ENCODE measurements at regions not wholly inside any gene's neighbourhood (a gene's known extent, or its start where the extent isn't known, plus 50 kb on each side); places are given as distances from the start of the nearest gene placed in this dataset.

- ChIA-PET POLR2A (no interaction called here), CTCF (no interaction called here)
- Histone ChIP-seq H3K4me3 (ENCODE audit: low read depth, low read length) (no peak overlapping the region), H3K36me3 (ENCODE audit: control insufficient read depth in 2 of 2, insufficient read depth in 1 of 2, low read length in 2 of 2) (no peaks in the 10 kb centered on the region), H3K9me3 (ENCODE audit: control insufficient read depth, insufficient read depth, low read depth, low read length) (no peaks in the 10 kb centered on the region), H3K4me1 (ENCODE audit: control insufficient read depth, insufficient read depth, low read length) (no peaks in the 10 kb centered on the region), H3K27ac (ENCODE audit: extremely low read depth, low read depth, low read length) (no peak overlapping the region)
- TF ChIP-seq ZSCAN5A (tag by site-specific recombination; IDR thresholded peaks at IDR 0.05) (no peak), ZNF707 (tag by site-specific recombination; IDR thresholded peaks at IDR 0.05) (no peak), ZNF223 (tag by site-specific recombination; IDR thresholded peaks at IDR 0.05) (no peak), ZNF449 (tag by site-specific recombination; IDR thresholded peaks at IDR 0.05) (no peak), ZNF121 (tag by site-specific recombination; IDR thresholded peaks at IDR 0.05) (no peak), ZNF544 (tag by site-specific recombination; IDR thresholded peaks at IDR 0.05) (no peak), ZNF785 (tag by site-specific recombination; IDR thresholded peaks at IDR 0.05) (no peak), ZNF521 (tag by site-specific recombination; IDR thresholded peaks at IDR 0.05) (no peak), ZNF776 (tag by site-specific recombination; IDR thresholded peaks at IDR 0.05; ENCODE audit: borderline replicate concordance) (no peak), ZIC2 (tag by site-specific recombination; IDR thresholded peaks at IDR 0.05) (no peak), ZNF610 (tag by site-specific recombination; IDR thresholded peaks at IDR 0.05; ENCODE audit: borderline replicate concordance) (no peak), REST (tag by site-specific recombination; IDR thresholded peaks at IDR 0.05) (no peak), ZNF157 (tag by site-specific recombination; IDR thresholded peaks at IDR 0.05) (no peak), EGR2 (tag by site-specific recombination; IDR thresholded peaks at IDR 0.05; ENCODE audit: low read depth) (no peak), IKZF3 (tag by site-specific recombination; IDR thresholded peaks at IDR 0.05) (no peak), ZFP3 (tag by site-specific recombination; IDR thresholded peaks at IDR 0.05; ENCODE audit: low read depth) (no peak)
Observed at GRCh38 chr16:6019490-6019991, 921.9 kb upstream of the EEF2KMT start.

- no peaks in the 10 kb centered on the region for H3K4me1 ChIP-seq (ENCODE audit: control insufficient read depth, insufficient read depth, low read length)
- H3K9me3 ChIP-seq (ENCODE audit: control insufficient read depth, insufficient read depth, low read depth, low read length), result no peaks in the 10 kb centered on the region
- no peak overlapping the region for H3K27ac ChIP-seq (ENCODE audit: extremely low read depth, low read depth, low read length)
- ChIA-PET POLR2A (no interaction called here), CTCF (no interaction called here)
- no peaks in the 10 kb centered on the region for H3K36me3 ChIP-seq (ENCODE audit: control insufficient read depth in 2 of 2, insufficient read depth in 1 of 2, low read length in 2 of 2)
- no peak overlapping the region for H3K4me3 ChIP-seq (ENCODE audit: low read depth, low read length)
- TF ChIP-seq KLF8 (tag by site-specific recombination; IDR thresholded peaks at IDR 0.05) (no peak), ZBTB6 (tag by site-specific recombination; IDR thresholded peaks at IDR 0.05) (no peak), RBAK (tag by site-specific recombination; IDR thresholded peaks at IDR 0.05) (no peak), GLIS2 (tag by site-specific recombination; IDR thresholded peaks at IDR 0.05) (no peak), ZBTB17 (tag by site-specific recombination; IDR thresholded peaks at IDR 0.05) (no peak), ZFHX2 (tag by site-specific recombination; conservative IDR thresholded peaks at IDR 0.05) (no peak), KLF9 (tag by site-specific recombination; IDR thresholded peaks at IDR 0.05; ENCODE audit: low read depth) (no peak), ZXDB (tag by site-specific recombination; IDR thresholded peaks at IDR 0.05) (no peak), ZNF692 (tag by site-specific recombination; IDR thresholded peaks at IDR 0.05) (no peak), INSM2 (tag by site-specific recombination; IDR thresholded peaks at IDR 0.05) (no peak)
Observed at GRCh38 chr16:6018848-6019489, 921.4 kb upstream of the EEF2KMT start.

Data from HEK293 (cell line).